ENCODE measurements at regions not wholly inside any gene's neighbourhood (a gene's known extent, or its start where the extent isn't known, plus 50 kb on each side); places are given as distances from the start of the nearest gene placed in this dataset.

DNA sequence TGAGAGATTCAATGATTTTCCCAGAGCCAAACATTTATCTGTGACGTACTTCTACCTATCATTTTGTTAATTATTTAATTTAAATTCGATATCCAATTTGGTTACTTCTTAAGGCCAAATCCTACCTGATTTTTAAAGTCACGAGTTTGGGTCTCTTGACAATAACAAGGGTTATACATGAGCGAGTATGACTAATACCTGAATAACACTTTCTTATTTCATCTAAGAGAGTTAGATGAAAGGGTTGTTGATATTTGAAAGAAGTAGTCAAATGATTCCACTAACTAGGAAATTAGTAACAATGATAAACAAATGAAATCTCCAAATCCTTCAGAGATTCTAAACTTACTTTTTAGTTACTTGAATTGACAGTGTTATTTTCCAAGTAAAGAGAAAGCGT, 1086.9 kb downstream of the XPNPEP1 start:
- TF ChIP-seq RAD21 (IDR thresholded peaks at IDR 0.05) (no peak), TAF1 (conservative IDR thresholded peaks at IDR 0.05) (no peak), JUND (IDR thresholded peaks at IDR 0.05) (no peak), GABPA (IDR thresholded peaks at IDR 0.05 in 1 of 2, conservative IDR thresholded peaks at IDR 0.05 in 1 of 2) (no peak), YY1 (IDR thresholded peaks at IDR 0.05) (no peak), SP1 (IDR thresholded peaks at IDR 0.05) (no peak)
- TF ChIP-seq, protein P1, sequence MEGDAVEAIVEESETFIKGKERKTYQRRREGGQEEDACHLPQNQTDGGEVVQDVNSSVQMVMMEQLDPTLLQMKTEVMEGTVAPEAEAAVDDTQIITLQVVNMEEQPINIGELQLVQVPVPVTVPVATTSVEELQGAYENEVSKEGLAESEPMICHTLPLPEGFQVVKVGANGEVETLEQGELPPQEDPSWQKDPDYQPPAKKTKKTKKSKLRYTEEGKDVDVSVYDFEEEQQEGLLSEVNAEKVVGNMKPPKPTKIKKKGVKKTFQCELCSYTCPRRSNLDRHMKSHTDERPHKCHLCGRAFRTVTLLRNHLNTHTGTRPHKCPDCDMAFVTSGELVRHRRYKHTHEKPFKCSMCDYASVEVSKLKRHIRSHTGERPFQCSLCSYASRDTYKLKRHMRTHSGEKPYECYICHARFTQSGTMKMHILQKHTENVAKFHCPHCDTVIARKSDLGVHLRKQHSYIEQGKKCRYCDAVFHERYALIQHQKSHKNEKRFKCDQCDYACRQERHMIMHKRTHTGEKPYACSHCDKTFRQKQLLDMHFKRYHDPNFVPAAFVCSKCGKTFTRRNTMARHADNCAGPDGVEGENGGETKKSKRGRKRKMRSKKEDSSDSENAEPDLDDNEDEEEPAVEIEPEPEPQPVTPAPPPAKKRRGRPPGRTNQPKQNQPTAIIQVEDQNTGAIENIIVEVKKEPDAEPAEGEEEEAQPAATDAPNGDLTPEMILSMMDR (IDR thresholded peaks at IDR 0.05; ENCODE audit: low read depth, low read length, missing input control) = no peak
- TF ChIP-seq, protein P2, sequence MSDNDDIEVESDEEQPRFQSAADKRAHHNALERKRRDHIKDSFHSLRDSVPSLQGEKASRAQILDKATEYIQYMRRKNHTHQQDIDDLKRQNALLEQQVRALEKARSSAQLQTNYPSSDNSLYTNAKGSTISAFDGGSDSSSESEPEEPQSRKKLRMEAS (IDR thresholded peaks at IDR 0.05) = no peak
- TF ChIP-seq, protein P3, sequence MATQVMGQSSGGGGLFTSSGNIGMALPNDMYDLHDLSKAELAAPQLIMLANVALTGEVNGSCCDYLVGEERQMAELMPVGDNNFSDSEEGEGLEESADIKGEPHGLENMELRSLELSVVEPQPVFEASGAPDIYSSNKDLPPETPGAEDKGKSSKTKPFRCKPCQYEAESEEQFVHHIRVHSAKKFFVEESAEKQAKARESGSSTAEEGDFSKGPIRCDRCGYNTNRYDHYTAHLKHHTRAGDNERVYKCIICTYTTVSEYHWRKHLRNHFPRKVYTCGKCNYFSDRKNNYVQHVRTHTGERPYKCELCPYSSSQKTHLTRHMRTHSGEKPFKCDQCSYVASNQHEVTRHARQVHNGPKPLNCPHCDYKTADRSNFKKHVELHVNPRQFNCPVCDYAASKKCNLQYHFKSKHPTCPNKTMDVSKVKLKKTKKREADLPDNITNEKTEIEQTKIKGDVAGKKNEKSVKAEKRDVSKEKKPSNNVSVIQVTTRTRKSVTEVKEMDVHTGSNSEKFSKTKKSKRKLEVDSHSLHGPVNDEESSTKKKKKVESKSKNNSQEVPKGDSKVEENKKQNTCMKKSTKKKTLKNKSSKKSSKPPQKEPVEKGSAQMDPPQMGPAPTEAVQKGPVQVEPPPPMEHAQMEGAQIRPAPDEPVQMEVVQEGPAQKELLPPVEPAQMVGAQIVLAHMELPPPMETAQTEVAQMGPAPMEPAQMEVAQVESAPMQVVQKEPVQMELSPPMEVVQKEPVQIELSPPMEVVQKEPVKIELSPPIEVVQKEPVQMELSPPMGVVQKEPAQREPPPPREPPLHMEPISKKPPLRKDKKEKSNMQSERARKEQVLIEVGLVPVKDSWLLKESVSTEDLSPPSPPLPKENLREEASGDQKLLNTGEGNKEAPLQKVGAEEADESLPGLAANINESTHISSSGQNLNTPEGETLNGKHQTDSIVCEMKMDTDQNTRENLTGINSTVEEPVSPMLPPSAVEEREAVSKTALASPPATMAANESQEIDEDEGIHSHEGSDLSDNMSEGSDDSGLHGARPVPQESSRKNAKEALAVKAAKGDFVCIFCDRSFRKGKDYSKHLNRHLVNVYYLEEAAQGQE (IDR thresholded peaks at IDR 0.05) = no peak
- TF ChIP-seq, protein P4, sequence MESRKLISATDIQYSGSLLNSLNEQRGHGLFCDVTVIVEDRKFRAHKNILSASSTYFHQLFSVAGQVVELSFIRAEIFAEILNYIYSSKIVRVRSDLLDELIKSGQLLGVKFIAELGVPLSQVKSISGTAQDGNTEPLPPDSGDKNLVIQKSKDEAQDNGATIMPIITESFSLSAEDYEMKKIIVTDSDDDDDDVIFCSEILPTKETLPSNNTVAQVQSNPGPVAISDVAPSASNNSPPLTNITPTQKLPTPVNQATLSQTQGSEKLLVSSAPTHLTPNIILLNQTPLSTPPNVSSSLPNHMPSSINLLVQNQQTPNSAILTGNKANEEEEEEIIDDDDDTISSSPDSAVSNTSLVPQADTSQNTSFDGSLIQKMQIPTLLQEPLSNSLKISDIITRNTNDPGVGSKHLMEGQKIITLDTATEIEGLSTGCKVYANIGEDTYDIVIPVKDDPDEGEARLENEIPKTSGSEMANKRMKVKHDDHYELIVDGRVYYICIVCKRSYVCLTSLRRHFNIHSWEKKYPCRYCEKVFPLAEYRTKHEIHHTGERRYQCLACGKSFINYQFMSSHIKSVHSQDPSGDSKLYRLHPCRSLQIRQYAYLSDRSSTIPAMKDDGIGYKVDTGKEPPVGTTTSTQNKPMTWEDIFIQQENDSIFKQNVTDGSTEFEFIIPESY (IDR thresholded peaks at IDR 0.05) = no peak
- TF ChIP-seq, protein P5, sequence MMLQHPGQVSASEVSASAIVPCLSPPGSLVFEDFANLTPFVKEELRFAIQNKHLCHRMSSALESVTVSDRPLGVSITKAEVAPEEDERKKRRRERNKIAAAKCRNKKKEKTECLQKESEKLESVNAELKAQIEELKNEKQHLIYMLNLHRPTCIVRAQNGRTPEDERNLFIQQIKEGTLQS (IDR thresholded peaks at IDR 0.05) = no peak

Data from liver (tissue), 3 donors.